HG02973 (cell line): ENCODE measurements at regions not wholly inside any gene's neighbourhood (a gene's known extent, or its start where the extent isn't known, plus 50 kb on each side); places are given as distances from the start of the nearest gene placed in this dataset.

ENCODE experiments used
- ATAC-seq: cut with Tn5 transposase; IDR thresholded peaks from one replicate; pipeline ENCODE4 v1.9.1; 2021; ENCODE audit warnings: moderate library complexity; ENCODE audit not compliant: unreplicated experiment

DNA sequence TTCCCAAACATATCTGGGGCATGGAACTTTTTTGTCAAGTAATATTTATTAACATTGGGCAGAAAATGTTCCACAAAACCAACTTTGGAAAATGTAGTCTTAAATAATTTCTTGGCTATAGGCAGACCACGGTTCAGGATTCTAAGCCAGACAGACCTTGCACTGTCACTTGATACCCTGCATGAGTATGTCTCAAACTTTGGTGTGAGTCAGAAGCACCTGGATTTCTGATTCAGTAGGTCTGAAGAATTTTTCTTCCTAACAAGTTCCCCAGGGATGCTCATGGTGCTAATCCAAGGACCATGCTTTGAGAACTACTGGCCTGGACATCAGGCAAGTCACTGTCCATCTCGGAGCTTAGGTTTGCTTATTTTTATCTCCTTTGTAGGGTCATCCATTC lies 562.0 kb downstream of the PLPP3 start:
- no peak for ATAC-seq

DNA sequence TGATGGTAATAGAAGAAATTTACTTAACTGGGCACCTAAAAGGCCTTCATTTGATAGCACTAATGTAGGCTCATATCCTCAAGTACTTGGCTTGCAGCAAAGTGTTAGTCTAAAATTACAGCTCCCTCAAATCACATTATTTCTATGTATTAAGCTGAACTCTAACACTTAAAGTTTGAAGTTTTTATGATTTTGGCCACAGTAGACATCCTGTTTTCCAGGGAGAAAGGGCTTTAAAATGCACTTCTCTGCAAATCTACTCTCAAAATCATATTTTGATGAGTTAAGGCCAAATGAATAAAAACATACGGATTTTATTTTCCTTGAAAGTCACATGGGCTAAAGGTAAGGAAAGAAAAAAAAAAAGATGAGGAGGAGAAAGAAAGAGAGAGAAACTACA lies 575.5 kb downstream of the PLPP3 start:
- ATAC-seq, result no peak

DNA sequence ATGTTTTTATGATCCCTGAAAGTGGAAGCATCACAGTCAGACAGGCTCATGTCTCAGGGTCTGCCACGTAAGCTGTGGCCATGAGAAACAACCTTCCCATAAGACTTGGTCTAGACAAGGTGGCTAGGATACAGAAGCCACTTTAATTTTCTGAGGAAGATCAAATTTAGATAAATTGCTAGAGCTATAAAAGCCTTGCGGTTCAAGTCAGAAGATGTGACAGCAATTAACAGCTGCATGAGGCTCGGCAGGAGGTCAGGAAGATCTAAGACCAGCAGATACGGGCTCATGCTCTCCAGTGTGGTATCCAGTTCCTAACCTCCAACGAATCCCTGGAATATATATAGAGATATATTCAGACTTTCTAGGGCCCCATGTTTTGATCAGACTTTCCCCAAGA lies 577.1 kb downstream of the PLPP3 start:
- no peak for ATAC-seq

DNA sequence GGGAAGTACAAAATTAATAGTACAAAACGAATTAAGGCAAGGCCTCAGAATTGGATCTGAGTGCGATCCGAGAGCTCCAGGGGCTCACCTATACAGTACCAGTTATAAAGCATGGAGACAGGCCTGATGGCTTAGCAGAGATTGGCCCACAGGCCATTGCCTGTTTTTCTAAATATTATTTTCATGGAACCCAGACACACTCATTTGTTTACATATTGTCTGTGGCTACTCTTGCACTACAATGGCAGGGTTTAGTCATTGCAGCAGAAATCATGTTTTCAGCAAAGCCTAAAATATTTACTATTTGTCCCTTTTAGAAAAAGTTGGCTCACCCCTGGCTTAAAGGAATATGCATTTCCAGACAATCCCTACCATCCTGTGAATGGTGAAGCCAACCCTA lies 578.9 kb downstream of the PLPP3 start:
- ATAC-seq, result no peak

DNA sequence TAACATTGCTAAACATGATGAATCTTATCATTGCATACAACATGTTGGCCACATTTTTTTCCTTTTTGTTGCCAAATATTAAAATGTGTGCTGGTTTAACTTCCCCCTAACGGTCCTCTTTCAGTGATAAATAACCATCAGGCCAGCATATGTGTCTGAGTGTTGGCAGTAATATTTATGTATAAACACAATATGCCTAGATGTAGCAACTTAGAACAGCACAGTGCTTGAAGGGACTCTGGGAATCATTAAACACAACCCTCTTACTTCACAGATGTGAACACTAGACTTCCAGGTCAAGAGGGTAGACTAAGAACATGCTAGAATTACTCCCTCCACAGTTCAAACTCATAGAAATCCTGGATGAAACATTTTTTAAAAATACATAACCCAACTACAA lies 581.8 kb downstream of the PLPP3 start:
- ATAC-seq, result no peak

DNA sequence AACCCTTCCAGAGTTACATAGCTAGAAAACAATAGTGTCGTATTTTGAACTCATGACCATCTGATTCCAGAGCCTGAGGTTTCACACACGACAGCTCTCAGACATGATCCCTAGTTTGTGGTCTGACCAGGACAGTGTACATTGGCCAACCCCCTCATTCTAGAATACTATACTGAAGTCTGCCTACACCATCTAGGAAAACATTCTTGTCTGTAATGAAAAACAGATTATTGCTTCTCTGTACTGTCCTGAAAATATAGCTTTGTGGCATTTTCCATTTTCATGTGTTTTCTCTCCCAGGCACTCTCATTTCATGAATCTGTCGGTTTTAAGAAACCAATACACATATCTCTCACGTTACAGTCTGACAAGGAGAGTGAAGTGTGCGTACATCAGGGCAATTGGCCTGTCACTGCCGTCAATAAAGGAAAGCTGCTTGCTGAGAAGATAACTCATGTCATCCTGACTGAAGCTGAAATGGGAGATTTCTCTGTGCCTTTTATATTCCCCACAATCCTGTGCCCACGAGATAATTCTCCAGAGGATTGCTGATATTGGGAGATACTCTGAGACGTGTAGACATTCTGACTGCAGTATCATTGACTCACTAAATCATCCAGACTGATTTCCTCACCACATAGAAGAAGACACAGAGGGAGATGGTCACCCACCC lies 585.6 kb downstream of the PLPP3 start:
- no peak for ATAC-seq

DNA sequence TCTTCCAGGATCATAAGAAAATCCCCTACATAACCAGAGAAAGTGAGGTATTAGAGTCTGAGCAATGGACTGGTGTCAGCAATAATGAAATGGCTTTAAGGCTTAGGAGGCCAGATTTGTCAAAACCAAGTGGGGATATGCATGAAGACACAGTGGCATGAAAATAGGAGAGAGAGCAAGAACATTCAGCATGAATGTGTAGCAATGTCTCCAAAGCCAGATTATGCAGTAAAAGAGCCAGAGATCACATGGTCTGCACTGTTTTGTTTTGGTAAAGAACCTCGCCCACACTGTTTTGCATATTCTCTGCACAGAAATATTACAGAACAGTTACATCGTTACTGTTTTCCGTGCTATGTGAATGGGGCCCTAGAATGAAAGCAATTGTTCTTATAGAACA lies 589.4 kb downstream of the PLPP3 start:
- ATAC-seq, result no peak

DNA sequence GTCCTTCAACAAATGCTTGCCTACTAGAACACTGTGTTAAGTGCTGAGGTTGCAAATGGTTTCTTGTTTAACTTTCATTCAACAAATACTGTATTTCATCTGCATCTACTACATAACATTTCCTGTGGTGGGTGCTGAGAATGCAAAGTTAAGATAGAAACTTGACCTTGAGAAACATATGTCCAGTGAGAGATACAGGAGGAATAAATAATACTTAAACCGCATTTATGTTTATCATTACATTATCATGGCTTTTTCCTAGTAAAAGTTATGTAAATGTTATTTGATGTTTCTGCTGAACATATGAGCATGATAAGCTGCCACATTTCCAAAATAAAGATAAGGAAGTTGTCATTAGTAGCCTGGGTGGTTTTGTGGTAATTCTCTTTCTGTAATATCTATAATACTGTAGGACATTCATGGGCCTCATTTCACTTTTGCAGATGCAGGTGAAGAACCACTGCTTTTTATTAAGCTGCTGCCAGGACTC lies 590.4 kb downstream of the PLPP3 start:
- no peak for ATAC-seq

DNA sequence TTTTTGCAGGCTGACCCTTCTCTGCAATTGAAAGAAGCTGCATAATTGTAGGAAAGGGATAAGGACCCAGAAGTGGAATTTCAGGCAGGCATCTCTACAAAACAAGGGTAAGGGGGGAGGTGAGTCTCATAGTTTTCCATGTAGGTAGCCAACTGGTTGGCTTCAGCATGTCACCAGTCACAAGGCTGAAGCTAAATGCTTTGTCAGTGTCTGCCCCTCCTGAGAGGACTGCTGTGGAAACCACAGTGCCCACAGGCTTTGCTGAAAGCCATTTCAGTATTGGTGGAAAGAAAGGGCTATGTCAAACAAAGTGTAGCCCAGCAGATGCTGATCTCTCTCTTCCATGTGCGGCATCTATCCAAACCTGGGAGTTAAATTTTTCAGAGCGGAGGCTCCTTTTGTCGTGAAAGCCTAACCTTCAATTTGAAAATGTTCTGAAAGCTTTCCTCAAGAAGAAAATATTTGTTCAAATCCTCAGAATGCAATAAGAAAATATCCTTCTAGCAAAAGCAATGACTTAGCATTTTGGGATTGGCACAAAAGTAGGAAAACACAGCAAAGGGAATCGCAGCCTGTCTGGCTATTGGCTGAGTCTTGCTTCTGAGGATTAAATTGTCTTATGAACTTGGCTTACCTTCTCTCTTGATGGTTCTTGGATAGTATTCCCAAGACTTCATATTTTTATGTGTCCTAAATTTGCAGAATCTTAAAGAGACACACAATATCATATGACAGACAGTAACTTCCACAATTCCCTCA lies 591.7 kb downstream of the PLPP3 start:
- ATAC-seq, result no peak

DNA sequence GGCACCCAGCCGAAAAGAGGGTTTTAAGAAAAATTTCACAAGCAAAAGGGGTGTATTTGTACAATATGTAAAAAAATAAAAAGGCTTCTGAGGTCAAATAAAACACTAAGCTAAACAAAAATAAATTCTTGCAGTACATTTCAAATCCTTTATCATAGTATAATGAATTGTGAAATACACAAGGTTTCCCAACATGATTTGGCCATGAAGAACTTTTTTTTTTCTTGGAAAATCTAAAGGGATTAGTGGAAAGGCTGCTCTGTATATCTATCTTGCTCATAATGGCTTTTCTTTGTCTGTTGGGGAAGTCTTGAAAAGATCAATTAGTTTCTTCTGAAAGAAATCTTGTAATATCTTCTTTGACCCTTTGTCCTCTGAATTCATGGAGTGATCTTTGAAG lies 593.4 kb downstream of the PLPP3 start:
- ATAC-seq, result no peak

DNA sequence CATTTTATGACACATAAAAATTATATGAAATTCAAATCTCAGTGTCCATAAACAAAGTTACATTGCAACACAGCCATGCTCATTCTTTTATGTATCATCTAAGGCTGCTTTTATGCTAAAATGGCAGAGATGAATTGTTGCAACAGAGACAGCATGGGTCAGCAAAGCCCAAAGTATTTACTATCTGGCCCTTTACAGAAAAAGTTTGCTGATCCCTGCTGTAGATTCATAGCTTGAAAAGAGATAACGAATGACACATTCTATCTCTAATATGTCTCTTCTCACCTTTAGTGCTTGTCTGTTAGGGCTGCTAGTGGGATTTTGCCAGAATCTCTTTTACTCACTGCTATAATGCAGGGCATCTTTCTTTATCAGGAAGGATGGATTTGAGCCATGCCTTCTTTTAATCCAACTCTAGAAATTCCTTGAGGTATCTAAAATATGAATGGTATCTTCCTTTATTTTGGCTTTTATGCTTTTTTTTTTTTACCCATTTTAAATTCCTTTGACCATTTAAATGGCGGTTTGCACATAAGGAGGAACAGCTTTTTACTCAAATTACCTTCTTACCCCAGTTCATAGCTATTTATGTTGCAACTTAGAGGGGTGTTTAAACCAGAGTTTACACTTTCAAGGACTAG lies 598.2 kb downstream of the PLPP3 start:
- ATAC-seq, result no peak

DNA sequence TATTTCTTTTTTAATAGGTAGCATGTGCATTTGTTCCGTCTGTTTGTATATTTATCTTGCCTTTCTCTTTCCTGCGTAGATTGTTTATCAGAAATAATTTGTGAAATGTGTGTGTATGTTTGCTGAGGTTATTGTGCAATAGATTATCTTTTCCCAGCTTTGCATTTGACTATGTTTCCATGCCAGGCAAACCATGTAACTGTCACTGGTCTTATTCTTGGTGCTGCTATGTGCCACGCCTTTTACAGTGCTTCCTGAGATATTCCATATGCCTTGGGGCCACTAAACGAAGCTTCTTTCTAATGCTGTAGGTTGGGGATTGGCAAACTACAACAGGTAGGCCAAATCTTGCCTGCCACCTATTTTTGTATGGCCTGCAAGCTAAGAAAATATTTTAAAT lies 598.8 kb downstream of the PLPP3 start:
- ATAC-seq, result no peak

DNA sequence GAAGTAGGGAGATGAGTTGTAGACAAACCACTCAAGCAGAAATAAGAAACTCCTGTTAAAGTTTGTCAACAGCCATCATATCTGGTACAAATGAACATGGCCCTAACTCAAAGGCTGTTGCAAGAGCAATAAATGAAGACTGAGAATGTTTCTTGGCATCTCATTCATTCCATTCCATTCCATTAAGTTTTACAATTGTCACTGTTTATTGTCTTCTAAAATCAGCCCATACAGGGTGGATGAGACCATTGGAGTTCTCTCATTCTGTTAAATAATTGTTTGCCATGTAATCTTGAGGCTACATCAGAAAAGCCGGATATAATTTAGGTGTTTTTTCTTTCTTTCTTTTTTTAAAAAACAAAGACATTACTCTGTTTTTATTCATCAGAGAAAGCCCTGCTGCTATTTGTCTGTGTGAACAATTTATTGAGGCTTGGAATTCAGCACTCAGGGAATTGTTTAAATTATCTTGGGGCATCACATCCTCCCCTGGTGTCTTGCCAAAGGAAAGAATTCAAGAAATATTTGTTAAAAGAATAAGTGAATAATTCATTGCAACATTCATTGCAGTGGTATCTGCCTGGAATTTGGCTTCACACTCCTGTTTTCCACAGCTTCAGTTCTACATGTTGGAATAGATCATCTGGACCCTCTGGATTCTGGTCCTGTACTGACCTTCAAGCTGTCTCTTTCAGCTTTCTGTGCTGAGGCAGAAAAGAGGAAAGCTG lies 604.5 kb downstream of the PLPP3 start:
- no peak for ATAC-seq

DNA sequence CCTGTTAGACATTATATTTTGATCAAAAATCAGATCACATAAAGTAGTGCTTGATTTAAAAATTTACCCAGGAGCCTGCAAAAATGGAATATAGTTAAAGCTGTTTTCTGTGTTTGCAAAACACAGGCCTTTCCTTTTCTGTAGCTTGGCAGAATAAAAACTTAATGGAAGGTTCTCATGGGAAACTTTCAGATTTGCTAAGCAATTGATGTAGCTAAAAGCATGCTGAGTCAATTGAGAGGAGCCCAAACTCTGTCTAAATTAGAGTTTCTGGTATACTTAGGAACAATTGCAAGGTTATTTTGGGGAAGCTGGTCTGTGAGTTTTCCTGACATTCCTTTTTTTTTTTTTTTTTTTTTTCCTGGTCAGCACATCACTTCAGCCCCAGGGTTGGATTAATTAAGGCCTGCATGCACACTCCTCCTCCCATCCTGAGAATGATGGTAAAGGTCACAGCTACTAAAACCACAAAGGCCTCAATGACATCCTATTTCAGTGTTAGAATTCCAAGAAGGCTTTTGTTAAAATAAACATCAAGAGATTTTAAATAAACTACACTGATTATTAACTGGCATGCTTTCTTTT lies 608.7 kb downstream of the PLPP3 start:
- ATAC-seq, result no peak

DNA sequence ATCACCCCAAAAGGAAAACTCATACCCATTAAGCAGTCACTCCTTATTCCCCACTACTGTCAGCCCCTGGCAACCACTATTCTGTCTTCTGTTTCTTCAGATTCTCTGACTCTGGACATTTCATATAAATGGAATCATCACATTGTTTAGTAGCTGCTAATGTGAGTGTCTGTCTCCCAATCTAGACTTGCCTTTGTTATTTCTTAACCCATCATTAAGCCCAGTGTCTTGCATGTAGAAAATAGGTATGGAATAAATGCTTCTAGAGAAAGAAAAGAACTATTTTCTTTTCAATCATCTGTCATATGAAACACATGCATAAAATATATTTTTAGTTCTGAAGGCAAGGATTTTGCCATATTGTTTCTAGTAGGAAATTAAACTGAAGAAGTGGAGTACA lies 610.0 kb downstream of the PLPP3 start:
- no peak for ATAC-seq

DNA sequence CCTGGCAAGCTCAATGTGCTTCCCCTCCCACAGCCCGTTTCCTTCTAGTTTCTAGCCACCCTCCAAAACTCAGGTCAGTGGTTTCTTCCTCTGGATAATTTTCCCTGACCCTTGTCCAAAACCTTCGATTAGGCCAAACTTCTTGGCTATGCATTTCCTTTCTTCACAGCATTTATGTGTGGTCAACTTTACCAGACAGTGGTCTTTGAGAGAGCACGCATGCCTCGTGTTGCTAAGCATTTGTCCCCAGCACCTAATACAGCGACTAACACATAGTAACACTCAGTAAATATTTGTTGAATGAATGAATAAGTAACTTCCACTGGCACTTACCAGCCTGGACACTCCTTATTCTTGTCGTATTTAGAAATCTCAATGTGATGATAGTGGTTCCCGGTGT lies 610.7 kb downstream of the PLPP3 start:
- ATAC-seq, result no peak

DNA sequence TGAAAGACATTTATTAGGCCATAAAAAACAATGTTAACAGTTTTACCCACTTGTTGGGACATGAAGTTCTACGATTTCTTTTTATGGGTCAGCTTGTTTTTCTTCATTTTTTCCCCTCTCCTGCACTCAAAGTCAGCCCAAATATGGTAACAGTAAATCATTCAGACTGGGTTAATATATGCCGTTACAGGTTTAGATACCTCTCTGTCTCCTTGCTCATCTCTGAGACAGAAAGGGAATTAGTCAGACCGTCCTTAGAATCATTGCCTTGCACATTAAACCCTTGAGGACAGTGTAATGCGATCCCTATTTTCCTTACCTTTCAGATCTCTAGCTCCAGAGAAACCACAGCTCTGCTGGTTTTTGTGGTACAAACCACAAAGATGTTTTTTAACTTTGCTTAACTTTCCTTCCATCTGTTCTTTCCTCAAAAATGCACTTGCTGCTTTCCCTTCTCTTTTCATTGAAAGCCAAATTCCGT lies 613.3 kb downstream of the PLPP3 start:
- ATAC-seq, result no peak

DNA sequence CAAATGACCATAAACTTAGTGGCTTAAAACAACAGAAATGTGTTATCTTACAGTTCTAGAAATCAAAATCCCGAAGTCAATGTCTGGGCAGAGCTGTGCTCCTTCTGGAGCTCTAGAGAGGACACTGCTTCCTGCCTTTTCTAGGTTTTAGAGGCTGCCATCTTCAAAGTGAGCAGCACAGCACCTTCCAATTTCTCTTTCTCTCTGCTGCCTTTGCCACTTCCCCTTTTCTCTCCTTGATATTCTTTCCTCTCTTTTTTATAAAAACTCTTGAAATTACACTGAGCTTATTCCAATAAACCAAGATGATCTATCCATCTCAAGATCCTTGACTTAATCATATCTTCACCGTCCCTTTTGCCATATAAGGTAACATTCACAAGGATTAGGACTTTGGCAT lies 616.9 kb downstream of the PLPP3 start:
- no peak for ATAC-seq

DNA sequence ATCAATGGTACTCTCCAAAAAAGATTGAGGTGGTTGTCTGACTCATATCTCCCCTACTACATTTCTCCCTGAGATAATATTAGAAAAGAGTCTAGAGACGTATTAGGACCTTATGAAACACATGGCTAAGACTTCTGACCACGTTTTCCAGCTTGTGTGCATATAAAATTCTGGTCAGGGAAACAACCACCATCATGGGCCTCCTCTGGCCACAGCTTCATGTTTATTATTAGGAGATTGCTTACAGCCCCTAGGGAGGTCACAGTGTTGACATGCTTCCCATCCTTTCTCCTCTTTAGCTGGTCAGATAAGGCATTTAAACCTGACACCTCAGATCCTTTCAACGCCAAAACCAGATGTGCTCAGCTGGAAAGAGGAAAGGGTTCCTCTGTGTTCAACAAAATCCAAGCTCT lies 620.2 kb downstream of the PLPP3 start:
- ATAC-seq, result no peak

DNA sequence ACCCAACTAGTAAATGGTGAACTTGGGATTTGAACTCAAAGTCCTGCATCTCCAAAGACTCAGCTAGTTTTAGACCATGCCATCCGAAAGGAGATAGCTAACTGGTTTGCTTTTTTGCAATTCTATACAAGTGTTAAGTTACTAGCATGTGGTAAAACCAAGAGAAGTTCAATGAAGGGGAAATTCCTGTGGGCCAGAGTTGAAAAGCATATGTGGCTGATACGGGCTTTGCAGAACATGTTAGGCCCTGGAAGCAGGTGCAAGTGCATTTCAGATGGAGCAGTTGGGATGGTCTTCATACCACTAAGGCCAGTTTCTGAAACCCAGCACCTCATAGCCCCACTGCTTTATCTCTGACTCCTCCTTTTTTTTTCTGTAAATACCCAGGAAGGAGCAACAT lies 620.9 kb downstream of the PLPP3 start:
- no peak for ATAC-seq

DNA sequence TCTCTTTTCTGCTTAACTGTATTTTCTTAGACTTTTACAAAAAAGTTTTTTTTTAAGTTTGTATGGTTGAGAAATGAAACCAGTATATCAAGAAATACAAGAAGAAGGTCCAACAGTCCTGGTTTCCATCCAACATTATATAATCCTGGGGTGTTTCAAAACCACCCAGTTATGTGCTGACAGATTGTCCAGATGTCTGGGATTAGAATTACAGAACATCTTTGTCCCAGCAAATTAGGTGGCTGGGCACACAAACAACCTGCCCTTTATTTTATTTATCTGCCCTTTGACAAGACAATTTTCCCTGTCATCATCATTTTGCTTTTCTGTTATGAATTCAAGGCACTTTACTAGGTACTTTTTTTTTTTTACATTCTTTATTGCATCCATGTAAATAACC lies 622.1 kb downstream of the PLPP3 start:
- no peak for ATAC-seq
